D721Med (cell line): ENCODE measurements at regions not wholly inside any gene's neighbourhood (a gene's known extent, or its start where the extent isn't known, plus 50 kb on each side); places are given as distances from the start of the nearest gene placed in this dataset.

ENCODE experiments used
- DNase-seq: peaks from one replicate; pipeline ENCODE4 v3.0.0; 2011; ENCODE audit warnings: low spot score; ENCODE audit not compliant: insufficient read length
- FAIRE-seq: peaks from 2 replicates; lab custom pipeline; 2011; peaks lifted over from hg19 to GRCh38; lab: Jason Lieb, UNC
- CTCF ChIP-seq: IDR thresholded peaks from 2 replicates; pipeline ENCODE4 v1.5.1; 2012; ENCODE audit warnings: mild to moderate bottlenecking, control low read depth; ENCODE audit not compliant: insufficient read depth; ENCODE audit errors: missing control alignments

- DNase-seq (no peak), FAIRE-seq (no peak)
- no peak for TF ChIP-seq CTCF
Measured at GRCh38 chr9:99447951-99448350, 225.9 kb downstream of the SEC61B start.

- FAIRE-seq (no peak), DNase-seq (no peak)
- no peak for TF ChIP-seq CTCF
Measured at GRCh38 chr9:99449726-99450125, 227.6 kb downstream of the SEC61B start.

DNA sequence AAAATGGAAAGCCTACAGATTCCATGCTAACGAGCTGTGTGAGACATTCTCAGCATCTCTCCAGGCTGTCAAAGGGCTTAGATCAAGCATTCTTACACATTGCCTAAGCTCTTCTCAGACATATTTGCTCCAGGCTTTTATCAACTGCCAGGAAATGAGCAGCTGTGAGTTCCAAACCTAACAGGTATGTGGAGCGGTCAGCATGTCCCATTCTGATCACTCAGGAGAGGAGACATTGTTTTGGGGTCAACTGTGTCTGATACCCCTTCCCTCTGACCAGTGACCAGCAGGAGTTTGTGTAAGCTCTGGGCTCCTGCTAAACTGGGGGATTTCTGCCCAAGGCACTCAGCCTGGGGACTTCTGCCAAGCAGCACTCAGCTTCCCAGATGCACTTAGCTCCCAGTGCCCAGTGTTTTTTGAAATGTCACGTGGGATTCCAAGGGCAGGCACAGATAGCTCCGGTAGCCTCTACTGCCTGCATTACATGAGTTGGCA lies 229.1 kb downstream of the SEC61B start:
- DNase-seq (no peak), FAIRE-seq (no peak)
- no peak for TF ChIP-seq CTCF

GRCh38 chr9:99457406-99457805 lies 235.3 kb downstream of the SEC61B start:
- DNase-seq (no peak), FAIRE-seq (no peak)
- TF ChIP-seq CTCF, result no peak

DNA sequence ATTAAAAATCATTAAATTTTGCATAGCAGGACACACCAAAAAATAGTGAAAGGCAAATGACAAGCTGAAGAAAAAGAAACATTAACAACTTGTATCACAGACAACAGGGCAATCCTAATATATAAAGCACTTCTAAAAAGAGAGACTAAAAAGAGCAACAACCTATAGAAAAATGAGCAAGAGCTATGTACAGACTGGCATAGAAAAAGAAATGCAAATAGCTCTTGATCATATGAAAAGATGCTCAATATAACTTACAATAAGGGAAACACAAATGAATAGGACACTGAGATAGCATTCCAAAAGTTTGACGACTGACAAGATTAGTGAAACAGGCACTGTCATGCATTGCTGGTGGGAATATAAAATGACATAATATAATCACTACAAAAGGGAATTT lies 235.9 kb downstream of the SEC61B start:
- FAIRE-seq (no peak), DNase-seq (no peak)
- no peak for TF ChIP-seq CTCF

DNA sequence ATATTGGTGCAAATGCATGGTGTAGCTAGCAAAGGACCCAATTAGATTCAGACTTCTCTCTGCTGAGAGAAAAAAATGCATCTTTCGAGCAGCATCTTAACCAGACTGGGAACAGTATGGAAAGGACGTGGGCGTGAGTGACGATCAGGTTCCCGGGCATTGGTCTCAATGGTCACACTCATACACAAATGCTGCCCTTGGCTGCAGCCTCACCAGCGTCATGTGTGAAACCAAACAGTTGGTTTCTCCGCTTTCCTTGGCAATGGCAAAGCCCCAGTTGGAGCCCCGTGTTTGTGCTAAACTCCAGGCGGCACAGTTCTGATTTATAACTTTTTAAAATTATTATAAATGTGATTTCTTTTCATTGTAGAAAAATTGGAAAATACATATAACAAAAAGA lies 237.8 kb downstream of the SEC61B start:
- no peak for FAIRE-seq
- TF ChIP-seq CTCF, result no peak
- no peak for DNase-seq

GRCh38 chr9:99463131-99463530 lies 241.0 kb downstream of the SEC61B start:
- no peak for DNase-seq
- no peak for TF ChIP-seq CTCF
- no peak for FAIRE-seq
